HG02678 (cell line): ENCODE measurements at regions not wholly inside any gene's neighbourhood (a gene's known extent, or its start where the extent isn't known, plus 50 kb on each side); places are given as distances from the start of the nearest gene placed in this dataset.

Source experiments
- ATAC-seq: cut with Tn5 transposase; IDR thresholded peaks from one replicate; pipeline ENCODE4 v1.9.1; 2021; ENCODE audit warnings: mild to moderate bottlenecking, moderate library complexity; ENCODE audit not compliant: unreplicated experiment

DNA sequence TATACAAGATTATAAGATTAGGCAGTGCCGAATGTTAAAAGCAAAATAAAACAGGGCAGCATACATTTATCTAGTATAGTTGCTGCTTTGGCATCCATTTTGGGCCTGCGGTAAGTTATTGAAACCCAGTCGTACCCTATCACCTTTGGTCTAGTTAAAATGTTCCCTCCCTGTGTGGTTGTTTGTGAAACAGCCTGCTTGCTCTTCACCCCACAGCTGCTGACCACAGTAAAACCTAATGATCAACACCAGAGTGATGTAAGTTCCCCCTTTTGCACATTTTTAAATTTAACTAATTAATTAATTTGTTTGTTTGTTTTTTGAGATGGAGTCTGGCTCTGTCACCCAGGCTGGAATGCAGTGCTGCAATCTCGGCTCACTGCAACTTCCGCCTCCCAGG, 50.3 kb upstream of the TXNDC5 start:
- ATAC-seq = peak; percentile 44
